T-helper 1 cell treated with Interleukin-12 subunit alpha and Interleukin-12 subunit beta and Interleukin-4 antibody, amounts not matched to agents 30 ng/mL and 1 ng/mL, for 36 hours (primary cell): ENCODE measurements at regions not wholly inside any gene's neighbourhood (a gene's known extent, or its start where the extent isn't known, plus 50 kb on each side); places are given as distances from the start of the nearest gene placed in this dataset.

Experiments
- intact Hi-C: fragments of 100-400 bp; cut with micrococcal nuclease; formaldehyde crosslinking; loops from one replicate; pipeline ENCODE4 v1.15.1; 2024

DNA sequence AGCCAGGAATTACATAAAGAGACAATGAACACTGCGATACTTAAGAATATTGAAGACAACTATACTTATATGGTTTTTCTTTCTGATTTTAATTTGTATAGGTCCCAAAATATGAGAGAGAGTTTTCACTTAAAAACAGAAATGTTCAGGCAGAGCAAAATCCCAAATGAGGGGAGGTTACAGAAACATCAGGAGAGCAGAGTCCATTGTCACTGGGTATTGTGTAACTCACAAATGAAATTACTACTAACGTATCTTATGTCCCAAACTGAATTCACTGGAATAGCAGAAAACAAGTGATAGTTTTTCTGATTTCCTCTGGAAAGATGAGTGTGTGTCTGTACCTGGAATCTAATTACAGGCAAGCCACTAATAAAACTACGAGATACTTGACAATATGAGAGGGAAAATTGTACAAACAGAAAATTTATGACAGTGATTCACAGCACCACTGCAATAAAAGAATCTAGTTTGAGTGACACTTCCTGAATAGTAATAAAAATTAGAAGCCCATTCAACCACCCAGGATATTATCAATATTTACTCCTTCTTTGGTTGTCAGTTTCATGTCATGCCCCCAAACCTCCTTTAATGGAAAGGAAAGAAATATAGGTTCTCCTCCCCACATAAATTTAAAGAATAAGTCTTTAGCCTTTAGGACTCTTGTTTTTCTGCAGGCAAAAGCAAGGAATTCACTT is 522.6 kb downstream of the ADGRL2 start:
- intact Hi-C loops = no loop called here

DNA sequence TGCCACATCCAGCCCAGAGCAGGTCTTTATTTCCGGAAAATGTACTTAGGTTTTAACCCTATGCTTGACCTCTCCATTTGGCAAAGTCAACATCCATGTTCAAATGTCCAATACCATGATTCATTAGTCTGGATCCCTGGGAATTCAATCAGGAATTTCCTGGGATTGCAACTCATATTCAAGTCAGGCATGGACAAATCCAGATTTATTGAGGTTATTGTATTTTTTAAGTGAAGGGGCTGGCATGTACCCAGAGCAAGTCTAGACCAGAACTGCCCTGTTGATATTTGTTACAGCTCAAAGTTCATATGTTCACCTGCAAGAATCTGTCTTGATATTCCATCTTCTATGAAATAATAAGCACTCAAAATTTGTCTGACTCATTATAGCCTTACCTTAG is 521.1 kb downstream of the ADGRL2 start:
- intact Hi-C loops = no loop called here

DNA sequence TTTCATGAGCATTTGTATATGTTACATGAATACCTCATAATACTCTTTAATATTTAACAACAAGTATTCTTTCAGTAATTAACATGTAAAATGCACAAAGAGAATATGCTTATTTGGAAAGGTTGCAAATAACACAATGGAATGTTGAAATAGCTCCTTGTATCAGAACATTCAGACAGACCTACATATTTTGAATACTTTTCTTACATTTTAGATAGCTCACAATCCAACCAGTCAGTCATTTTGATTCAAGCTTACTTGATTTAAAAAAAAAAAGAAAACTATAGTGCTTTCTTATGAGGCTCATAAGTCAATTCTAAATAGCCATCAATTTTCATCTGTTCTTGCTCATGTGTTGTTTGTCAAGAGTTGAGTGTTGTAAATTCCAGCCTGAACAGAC is 518.8 kb downstream of the ADGRL2 start:
- intact Hi-C loops = no loop called here

DNA sequence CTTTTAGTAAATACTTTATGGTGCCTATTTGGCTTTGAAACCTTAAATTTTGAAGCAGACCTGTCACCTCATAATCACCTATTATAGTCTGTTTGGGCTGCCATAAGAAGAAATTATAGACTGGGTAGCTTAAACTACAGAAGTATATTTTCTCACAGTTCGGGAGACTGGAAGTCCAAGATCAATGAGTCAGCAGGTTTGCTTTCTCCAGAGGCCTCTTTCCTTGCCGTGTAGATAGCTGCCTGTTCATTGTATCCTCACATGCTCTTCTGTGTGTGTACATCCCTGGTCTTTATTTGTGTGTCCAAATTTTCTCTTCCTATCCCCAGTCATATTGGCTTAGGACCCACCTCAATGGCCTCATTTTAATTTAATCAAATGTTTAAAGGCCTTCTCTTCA is 518.2 kb downstream of the ADGRL2 start:
- intact Hi-C loops = no loop called here

DNA sequence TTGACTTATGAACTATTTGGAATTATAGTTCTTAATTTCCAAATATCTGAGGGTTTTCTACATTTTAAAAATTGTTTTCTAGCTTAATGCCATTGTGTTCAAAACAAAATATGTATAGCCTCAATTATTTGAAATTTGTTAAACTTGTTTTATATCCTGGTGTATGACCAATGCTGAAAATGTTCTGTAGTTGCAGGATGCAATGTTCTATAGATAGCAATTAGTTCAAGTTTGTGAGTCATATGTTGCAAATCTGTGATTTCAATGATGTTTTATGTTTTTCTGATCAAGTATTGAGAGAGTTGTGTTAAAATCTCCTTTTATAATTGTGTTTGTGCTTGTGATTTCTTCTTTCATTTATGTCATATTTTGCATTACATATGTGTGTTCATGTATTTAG is 517.5 kb downstream of the ADGRL2 start:
- intact Hi-C loops = no loop called here

DNA sequence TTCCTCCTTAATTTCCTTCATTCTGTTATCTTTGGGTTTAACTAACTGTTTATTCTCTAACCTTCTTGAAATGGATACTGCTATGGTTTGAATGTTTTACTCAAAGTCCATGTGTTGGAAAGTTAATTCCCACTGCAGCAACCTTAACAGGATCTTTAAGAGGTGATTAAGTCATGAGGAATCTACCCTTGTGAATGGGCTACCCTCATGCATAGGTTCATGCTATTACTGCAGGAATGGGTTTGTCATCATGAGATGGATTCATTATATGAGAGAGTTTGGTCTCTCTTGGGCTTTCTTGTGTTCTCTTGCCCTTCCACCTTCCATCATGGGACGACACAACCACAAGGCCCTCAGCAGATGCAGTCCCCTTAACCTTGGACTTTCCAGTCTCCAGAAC is 516.9 kb downstream of the ADGRL2 start:
- intact Hi-C loops = no loop called here

DNA sequence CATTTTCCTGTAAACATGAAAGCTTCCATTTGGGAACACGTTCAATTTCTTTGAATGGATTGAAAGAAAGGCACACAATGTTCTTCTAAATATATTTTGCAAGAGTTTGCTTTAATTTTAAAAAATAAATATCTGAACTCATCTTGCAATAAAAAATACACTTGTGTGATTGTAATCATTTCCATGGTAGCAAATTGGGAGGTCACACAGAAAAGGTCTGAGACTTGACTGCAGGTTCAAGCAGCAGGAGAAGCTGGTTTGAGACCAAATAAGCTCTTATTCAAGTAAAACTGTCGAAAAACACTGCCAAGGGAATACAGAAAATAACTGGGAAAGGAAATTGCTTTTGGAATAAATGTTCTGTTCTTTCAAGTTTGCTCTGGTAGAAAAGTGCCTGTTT is 498.9 kb downstream of the ADGRL2 start:
- intact Hi-C loops = no loop called here

DNA sequence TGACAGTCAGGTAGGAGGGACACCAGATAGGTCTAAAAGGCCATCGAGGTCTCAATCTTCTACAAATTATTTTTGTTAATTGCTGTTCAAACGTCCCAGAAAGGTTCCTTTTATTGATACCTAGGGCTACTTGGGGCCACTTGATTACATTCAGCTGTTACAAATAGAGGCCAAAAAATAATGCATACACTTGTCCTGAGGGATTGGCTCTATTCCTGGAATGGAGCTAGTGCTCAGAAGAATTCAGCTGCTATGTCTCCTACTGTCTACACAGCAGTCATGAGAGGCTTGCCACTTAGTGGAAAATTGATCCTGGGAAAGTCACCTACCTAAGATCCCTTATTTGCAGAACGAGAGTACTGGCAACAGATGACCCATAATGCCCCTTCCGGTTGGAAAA is 498.3 kb downstream of the ADGRL2 start:
- intact Hi-C loops = no loop called here

DNA sequence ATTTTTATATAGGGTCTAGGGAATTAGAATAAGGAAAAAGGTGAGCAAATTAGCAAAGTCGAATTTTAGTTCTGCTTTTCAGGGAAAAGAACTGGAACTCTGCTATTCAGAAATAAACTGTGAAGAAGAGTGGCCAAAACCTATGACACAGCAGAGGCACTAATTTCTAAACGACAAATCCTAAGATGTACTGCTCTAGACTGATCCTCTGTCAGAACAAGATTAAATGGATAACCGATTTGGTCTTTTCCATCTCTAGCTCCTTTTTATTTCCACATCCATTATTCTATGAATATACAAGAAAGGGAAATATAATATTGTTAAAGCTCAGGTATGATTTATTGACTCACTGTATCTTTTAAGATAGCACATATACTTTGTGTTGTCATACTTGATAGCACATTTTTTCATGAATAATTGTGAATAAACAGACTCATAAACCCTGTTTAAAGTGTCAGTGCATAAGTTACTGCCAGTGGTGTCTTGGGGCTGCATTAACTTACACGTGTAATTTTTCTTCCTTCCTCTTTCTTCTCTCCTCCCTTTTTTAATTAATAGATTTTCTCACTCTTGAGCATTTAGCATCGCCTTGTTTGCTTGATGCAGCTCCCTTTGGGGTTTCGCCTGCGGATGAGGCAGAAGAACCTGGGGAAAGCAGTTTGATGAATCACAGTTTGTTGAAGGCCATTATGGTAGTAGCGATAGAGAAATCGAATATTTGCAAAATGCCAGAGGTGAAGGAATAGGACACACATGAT is 496.6 kb downstream of the ADGRL2 start:
- intact Hi-C loops = no loop called here

DNA sequence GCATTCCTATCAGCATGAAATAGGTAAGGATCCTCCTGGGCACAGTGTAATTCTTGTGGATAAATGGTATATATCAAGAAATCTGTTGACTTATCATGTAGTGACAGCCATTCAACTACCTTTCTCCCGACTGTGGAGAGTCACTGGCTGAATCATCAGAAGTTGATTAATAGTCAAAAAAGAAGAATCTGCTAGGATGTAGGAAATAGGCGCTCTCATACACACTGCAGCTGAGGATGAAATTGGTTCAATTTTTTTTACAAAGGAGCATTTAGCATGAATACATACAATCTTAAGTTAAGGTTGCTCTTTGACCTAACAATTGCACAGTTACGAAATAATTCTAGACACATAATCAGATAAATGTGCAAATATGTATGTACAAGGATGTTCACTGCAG is 486.8 kb downstream of the ADGRL2 start:
- intact Hi-C loops = no loop called here

DNA sequence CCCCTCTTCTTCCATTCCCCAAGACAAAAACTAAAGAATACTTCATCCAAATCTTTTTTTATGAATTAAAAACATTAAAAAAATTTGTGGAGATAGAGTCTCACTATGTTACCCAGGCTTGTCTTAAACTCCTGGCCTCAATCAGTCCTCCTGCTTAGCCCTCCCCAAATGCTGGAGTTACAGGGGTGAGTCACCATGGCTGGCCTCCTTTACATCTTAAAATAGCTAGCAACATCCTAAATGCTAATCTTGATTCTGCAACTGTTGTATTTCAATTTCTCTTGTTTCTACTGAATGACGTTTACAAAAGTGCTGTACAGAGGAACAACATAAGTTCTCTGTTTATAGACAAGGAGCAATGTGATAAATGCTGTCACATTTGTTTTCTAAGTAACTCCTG is 483.5 kb downstream of the ADGRL2 start:
- intact Hi-C loops = no loop called here

DNA sequence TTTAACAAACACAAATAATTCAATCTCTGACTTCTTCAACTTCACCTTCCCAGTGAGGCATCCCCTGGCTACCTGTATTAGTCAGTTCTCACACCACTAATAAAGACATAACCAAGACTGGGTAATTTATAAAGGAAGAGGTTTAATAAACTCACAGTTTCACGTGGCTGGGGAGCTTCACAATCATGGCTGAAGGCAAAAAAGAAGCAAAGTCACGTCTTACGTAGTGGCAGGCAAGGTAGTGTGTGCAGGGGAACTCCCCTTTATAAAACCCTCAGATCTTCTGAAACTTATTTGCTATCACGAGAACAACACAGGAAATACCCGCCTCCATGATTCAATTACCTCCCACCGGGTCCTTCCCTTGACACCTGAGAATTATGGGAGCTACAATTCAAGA is 478.5 kb downstream of the ADGRL2 start:
- intact Hi-C loops = no loop called here

DNA sequence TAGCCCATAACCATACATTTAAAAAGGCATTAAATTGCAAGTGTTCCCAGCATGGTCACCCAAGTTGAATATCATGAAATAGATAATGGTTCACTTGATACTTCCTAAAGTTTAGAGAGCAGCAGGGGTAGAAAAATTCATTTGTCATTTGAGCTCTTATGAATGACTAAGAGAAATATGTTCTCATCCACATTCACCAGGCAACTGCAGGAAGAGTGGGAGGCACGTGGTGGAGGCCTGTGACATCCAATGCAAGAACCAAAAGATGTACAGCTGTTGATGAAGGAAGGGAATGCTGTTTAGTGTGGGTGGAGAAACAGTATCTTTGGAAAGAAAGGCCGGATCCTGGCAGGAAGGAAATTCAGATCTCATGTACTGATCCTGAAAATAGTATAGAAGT is 473.1 kb downstream of the ADGRL2 start:
- intact Hi-C loops = no loop called here

DNA sequence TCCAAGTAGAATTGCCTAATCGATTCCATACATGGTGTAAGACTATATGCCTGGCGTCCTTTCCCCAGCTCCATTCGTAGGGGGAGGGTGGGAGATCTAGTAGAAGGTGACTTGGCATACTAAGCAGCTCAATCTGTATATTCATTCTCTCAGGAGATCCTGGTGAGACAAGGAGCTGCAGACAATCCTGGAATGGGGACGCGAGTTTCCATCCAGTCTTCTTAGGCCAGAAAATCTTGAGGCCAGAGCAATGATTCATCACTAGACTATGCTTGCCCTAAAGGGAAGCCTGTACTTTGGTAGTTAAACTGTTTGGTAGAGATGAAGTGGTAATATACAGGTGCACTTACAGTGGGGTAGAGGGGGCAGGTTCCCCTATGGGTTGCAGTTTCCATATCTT is 468.7 kb downstream of the ADGRL2 start:
- intact Hi-C loops = no loop called here

DNA sequence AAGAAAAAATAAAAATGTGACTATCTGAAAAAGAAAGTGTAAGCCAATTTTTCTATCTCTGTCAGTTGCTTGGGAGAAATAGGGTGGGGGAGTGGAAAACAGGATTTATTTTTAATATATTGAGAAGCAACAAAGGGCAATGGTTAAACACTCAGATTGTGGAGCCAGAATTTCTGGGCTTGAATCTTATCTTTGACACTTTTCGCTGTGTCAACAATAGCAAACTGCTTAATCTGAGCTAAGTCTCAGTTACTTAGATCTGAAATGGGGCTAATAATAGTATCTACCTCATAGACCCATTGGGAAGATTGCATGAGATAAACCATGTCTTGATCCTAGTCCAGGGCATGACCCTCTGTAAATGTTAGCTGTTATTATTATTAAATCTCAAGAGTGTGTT is 468.1 kb downstream of the ADGRL2 start:
- intact Hi-C loops = no loop called here

DNA sequence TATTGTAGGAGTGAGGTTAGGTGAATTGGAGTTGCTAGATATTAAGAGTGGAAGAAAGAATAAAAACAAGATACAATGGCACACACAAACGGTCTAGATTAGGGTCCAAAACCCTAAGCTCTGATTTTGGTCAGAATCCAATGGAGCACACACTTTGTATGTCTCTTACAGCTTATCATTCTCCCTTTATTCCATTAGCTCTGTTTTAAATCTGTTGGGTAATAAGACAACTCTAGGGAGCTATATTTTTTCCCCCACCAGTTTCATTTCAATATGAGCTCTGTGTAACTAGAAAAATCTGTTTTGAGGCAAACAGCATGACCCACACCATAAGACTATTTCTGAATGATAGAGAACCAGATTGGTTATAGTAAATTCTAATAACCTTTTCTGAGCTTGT is 465.6 kb downstream of the ADGRL2 start:
- intact Hi-C loops = no loop called here

DNA sequence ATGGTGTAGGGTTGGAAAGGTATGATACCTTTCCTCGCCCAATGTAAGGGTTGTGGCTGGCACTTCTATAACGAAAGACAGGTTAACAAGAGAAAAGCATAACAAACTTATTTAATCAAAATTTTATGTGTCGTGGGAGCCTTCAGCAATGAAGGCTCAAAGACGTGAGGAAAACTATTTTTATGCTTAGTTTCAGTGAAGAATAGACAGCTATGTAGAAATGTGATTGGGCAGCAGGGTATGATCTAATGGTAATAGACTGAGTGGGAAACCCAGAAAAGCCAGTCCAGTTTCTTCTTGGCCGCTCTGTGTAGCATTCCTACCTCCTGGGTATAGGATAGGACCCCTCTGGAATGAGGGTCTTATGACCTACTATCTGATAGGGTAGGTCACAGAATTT is 464.7 kb downstream of the ADGRL2 start:
- intact Hi-C loops = no loop called here

DNA sequence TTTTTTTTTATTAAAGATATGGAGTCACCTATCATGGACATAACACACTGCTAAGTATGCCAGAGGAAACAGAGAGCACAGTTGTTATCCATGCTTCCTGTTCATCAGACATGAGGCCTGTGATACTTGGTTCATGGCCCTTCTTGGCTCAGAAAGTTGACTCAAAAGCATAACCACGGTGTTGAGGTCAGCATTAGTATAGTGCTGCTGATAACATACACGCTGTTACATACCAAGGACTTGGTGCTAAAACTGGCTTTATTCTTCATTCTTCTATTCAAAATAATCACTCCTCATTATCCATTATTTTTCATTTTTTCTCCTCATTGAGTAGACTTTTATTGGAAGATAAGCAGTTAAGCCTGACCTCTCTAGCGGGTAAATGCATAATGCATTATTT is 464.1 kb downstream of the ADGRL2 start:
- intact Hi-C loops = no loop called here

DNA sequence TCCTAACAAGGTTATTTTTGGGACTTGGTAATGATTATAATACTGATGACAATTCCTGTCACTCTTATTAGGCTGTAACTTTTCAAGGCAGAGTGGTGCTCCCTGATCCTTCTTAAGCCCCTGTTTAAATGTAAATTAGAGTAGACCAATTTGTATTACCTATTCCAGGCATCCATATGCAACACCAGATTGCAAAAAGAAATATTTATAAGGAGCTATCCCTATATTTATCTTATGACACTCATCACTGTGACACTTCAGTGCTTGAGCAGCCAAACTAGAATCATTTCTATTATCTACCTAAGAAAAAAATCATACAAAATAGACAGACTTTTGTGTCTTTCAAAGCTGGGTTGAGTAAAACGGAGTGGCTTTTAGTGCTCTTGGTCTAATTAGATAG is 462.7 kb downstream of the ADGRL2 start:
- intact Hi-C loops = no loop called here

DNA sequence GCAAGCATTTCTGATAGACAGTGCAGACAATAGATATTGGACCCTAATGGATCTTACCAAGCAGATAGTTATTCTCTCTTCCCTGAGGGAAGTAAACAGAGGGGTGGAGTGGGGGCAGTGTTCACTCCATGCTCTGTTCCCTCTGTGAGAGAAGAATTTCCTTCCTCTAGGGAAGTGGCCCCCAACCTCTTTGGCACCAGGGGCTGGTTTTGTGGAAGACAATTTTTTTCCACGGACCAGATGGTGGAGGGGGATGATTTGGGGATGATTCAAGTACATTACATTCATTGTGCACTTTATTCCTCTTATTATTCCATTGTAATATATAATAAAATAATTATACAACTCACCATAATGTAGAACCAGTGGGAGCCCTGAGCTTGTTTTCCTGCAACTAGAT is 459.9 kb downstream of the ADGRL2 start:
- intact Hi-C loops = no loop called here

DNA sequence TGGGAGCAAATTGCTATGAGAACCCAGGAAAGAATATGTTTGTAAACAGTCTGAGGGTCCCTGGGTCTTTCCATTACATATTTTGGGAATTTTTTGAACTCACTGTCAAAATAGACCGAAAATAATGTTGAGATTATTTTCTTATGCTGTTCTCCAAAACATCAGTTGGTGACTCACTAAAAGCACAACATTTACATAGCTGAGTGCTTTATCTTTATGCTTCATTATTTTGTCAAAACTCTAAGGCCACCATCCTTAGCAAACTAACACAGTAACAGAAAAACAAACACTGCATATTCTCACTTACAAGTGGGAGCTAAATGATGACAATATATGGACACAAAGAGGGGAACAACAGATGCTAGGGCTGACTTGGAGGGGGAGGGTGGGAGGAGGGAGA is 459.3 kb downstream of the ADGRL2 start:
- intact Hi-C loops = no loop called here

DNA sequence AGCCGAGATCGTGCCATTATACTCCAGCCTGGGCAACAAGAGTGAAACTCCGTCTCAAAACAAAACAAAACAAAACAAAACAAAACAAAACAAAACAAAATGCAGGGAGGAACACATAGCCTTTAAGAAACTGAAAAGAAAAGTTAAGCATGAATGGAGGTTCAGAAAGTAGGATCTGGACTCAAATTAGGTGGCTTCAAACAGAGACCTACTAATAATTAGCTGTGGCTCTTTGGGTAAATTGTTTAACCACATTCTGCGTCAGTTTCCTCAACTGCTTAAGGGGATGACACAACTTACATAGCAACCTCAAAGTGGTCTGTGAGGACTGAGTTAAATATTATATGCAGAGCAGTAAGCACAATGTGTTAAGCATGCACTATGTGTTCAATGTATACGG is 458.2 kb downstream of the ADGRL2 start:
- intact Hi-C loops = no loop called here

DNA sequence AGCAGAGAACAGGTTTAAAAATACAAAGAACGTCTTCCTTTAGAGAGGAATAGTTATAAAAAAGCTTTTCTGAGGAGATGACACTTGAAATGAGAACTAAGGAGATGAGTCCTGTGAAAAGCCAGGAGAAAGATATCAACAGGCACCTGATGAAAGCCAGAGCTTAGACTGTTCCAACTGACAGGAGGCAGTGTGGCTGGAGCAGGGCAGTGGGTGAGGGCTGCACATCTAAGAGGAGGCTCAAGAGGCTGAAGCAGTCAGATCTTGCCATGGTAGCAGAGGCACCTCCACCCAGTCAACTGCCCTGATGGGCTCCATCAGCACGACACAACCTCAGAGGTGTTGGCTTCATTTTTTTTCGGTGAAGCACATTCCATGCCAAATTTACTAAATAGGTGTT is 445.3 kb downstream of the ADGRL2 start:
- intact Hi-C loops = no loop called here
